NCI-H2171 treated with DMSO at 0.1 percent for 48 hours (cell line): ENCODE measurements at regions not wholly inside any gene's neighbourhood (a gene's known extent, or its start where the extent isn't known, plus 50 kb on each side); places are given as distances from the start of the nearest gene placed in this dataset.

Experiments
- DNase-seq: peaks from one replicate; lab custom pipeline; 2025; lab: John Stamatoyannopoulos, UW

DNA sequence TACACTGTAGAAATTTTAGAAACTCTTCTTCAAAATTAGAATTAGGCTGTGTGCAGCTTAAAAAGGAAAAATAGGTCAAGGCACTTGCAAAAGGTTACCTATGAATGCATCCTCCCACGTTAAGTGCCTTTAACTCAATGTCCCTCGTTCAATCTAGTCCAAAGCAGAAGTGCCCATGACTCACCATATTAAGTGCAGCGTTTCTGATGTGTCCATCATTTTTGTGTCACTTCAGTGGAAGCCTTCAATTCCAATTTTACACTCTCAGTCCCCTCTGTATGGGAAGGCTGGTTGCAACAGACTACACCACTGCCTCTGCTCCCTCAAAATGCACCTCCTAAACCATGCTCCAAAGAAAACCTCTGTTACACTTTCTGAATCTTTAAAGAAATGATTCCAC is 53.4 kb downstream of the FOXB1 start:
- no peak for DNase-seq

DNA sequence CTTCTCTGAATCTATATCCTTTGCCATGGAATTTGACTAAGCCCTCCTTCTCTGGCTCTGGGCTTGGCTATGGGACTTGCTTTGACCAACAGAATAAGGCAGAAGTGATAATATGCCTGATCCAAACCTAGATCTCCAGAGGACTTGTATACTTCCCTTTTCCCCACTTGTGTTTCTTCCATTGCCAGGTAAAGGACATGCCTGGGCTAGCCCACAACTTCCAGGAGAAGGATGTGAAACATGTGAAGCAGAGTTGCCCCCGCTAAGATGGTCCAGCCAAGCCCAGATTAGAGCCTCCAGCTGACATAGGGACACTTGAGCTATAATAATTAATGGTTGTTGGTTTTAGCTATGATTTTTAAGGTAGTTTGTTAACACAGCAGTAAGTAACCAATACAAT is 55.1 kb downstream of the FOXB1 start:
- DNase-seq, result no peak

DNA sequence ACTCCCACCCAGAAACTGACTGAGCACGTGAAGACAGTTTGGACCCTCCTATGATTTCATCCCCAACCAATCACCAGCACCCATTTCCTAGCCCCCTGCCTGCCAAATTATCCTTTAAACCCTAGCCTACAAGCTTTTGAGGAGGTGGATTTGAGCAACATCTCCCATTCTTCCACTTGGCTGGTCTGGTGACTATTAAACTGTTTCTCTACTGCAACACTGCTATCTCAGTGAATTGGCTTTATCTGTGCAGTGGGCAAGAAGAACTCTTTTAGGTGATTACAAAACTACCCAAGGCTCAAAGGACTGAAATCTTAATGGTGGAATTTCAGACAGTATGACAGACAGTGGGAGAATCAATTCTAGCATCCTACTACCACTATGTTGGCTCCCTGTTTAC is 57.6 kb downstream of the FOXB1 start:
- no peak for DNase-seq

DNA sequence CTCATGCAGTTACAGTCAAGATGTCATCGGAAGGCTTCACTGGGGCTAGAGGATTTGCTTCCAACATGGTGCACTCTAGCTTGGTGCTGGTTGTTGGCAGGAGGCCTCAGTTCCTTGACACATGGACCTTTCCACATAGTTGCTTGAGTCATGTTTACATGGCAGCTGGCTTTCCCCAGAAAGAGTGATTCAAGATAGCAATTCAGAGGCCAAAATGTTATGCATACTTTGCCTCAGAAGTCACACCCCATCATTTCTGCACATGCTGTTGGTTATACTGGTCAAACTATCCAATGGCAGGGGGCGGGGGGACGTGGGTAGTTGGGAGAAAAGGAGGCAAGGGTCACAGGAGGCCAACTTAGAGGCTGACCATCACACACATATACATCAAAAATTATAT is 58.7 kb downstream of the FOXB1 start:
- DNase-seq, result no peak

DNA sequence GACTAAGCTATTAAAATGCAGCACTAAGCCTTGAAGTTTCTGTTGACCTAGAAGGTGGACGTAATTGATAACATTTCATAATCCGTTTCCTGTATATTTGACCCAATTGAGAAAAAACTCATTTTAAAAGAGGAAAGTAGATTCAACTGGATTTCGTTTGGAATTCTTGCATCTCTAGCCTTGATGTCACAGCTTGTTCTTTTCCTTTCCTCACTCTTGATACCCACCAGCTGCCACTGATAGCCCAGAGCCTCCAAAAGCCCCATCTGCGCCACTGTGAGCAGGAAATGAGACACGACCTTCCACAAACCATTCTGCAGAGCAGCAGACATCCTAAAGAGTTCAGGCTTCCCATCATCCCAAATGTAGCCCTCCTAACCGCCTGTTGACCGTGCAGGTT is 61.8 kb downstream of the FOXB1 start:
- no peak for DNase-seq

DNA sequence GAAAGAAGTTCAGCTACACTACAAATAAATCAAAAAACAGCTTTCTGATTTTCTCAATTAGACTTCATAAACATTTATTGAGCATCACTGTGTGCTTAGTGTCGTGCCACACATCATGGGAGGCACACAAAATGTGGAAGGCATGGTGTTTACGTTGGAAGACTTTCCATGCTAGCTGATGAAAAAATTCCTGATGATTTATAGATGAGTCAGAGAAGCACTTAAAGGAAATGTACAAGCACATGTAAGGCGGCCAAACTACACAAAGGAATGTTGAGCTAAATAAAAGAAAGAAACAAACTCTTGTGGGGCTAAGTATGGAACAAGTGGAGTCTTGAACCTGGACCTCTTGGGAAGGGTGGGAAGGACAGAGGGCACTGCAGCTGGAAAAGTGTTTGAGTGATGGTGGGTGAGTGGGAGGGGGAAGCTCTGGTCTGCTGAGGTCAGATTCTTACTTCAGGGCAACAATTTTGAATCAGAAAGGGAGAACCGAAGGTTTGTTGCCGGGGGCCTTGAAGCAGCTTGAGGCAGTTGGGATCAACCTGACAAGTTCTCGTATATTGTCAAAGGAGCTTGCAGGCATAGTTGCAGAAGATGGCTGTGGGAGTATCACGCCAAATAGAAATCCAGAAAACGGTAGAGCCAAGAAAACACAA is 66.9 kb downstream of the FOXB1 start:
- DNase-seq, result no peak

DNA sequence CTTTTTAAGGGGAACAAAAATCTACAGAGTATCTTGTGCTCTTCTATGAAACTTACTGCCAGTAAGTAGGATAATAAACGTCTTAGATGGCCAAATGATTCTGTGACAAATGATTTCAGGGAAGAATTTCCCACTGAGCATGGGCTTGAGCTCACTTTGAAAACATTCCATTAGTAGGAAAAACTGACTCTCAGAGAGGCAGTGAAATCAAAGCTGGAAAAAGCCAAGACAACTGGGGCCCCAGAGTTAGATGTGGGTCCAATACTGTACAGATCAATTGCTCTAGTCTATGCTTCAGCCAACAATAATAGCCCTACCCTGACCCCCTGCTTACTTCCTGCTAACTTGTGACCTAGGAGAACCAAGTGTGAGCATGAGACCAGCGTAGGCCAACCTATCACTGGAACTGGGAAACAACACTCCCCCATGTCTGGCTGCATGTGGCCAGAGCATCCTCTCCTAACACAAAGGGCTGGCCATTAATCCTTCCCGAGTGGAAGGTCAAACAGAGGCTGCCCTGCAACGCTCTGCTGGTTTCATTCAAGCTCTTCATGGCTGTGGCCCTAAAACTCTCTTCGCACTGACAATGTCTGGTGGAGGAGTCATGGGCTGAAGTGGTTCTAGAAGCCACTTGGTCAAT is 68.8 kb downstream of the FOXB1 start:
- DNase-seq, result no peak

DNA sequence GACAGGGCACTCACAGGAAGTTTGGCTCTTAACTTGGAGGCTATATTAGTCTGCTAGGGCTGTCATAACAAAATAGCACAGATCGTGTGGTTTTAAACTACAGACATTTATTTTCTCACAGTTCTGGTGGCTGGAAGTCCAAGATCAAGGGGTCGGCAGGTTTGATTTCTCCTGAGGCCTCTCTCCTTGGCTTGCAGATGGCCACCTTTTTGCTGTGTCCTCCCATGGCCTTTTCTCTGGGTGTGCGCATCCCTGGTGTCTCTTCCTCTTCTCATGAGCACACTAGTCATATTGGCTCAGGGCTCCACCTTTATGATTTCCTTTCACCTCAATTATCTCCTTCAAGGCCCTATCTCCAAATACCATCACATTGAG is 69.3 kb downstream of the FOXB1 start:
- no peak for DNase-seq

DNA sequence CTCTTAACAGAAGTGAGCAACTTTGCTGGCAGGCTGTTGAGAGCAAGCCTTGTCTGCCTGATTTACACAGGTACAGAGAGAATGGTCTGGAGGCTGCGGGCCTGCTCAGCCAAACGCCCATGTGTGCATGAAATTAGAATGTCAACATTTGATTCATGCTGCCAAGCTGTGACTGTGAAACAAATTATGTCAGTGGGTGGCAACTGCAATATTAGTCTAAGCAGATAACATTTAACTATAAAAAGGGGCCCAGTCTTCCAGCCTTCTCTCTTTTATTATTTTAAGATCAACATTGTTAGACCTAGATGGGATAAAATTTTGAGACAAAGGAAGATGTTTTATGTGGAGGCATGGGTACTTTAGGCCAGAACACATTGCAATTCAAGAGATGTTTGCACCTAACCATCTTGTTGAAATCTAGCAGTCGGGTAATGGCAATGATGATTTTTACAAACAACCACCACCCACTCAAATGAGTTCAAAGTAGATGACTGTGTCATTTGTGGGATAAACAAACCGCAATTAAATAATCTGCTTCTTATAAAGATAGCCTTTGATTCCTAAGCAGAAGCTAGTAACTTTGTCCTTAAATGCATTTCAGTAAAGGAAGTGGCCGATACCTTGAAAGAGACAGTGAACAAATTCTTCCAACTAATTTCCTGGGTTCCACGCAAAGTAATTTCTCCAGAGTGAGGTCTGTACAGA is 70.2 kb downstream of the FOXB1 start:
- DNase-seq, result no peak

DNA sequence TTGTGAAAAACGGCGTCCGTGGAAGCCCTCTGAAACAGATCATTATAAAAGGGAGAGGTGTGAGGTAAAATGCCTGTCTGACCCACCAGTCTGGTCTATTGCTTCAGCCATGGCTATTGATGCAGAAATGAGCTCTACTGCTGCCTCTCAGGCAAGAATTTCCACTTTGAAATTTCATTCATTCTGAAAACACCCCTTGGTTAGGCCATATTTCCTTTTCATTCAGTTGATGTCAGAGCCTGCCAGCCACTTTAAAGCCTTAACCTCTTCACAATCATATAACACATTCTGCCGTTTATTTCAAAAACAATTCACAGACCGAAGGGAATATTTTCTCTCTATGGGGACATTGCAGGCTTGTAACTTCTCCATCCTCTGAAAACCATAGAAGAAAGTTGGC is 71.9 kb downstream of the FOXB1 start:
- DNase-seq, result no peak

DNA sequence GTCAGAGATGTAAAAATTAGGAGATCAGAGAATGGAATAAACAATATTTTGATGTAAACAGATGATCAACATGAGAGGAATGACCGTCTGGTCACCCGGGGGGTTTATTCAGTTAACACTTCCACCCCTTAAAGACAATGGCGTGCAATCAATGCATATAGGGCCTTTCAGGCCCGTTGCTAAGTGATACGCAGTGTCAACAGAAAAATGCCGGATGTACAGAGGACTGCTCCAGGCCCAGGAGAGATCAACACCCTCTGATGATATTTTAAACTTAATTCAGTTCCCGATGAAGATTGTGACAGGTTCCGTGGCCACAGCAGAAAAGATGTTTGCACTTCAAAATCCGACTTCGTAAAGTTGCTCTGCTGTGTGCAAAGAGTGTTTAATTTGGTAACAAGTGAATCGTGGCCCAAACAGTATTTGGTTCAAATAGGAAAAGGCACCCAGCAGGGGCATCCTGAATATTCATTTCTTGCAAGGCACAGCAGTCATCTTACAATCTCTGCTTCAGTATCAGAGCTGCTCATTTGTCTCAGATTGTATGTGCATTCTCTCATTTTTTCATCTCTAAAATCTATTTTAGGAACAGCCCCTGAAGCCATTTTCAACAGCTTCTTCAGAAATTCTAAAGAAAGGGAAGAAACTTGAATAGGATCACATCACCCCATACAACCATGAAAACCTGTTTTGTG is 72.6 kb downstream of the FOXB1 start:
- DNase-seq, result no peak

DNA sequence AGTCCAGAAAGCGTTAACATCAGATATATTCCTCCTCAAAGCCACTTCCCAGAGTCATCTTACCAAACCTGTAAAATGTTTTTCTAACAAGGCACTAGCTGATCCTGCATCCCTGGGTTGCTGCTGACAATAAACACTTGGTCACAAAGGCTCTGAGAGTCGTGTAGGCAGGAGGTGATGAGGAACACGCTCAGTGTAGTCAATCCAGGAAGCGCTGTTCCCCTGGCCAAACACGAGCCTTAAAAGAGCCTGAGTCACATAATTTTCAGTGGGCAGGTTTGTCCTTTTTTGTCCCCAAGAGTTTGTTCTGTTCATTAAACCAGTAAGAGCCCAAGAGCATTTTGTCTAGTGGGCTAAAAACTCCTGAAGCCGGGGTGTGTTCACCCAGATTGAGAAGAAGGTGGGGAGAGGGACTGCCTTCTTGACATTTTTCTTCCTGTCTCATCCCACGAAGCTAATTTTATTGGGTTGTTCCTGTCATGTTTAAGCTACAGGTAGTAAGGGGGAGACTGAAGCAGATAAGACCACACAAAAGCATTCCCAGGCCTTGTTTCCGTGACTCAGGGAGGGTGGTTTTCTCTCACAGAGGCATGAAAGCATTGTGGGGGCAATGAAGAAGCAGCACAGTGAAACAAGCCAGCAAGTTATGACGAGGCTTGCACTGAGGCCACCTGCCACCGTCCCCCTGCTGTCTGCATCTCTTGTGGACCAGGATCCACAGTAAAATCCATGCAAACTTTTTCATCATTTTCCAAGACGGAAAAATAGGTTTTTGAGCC is 73.7 kb downstream of the FOXB1 start:
- DNase-seq, result no peak

DNA sequence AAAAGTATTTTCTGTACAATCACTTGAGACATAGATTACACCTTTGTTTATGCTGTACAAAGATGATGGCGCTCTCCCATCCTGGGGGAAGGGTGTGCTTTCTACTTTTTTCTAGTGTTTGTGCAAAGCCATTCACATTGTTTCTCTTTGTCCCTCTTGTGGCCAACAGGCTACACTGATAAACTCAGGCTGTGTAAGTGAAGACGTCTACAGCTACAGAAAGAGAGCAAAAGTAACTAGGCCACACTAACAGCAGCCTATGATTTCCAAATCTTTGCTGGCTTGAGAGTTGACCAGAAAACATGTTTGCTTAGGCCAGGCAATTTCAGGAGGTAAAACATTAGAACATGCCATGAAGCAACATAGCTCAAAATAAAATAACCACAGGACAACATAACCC is 75.1 kb downstream of the FOXB1 start:
- DNase-seq, result no peak

DNA sequence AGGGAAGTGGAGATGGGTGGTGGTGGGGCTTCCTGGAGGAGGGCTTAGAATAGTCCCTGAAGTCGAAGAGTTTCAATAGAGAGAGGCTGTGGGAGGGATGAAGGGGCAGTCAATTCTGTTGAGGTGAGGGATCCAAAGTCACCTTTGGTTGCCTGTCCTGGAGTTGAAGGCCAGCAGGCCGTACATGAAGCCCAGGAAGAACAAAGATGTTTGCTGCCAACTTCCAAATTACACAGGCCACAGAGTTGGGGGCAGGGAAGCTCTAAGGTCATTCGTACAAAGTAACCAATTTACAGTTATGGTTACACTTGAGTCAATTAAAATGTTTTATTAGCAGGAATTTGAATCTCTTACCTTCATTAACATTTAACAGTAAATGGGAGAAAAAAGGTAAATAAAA is 77.9 kb downstream of the FOXB1 start:
- no peak for DNase-seq

DNA sequence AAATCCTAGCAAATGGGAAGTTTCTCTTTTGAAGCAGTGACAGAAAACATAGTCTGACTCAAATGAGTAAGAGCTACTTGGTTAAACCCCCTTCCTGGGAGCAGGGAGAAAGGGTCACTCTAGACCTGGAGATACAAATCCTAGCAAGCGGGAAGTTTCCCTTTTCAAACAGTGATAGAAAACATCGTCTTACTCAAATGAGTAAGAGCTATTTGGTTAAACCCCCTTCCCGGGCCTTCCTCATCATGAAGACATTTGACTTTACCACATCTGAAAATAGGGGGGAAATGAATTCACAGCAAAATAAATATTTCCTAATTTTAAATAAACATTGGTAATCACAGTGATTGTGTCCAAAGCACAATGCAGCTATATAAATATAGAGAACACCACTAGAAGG is 79.2 kb downstream of the FOXB1 start:
- DNase-seq, result no peak

DNA sequence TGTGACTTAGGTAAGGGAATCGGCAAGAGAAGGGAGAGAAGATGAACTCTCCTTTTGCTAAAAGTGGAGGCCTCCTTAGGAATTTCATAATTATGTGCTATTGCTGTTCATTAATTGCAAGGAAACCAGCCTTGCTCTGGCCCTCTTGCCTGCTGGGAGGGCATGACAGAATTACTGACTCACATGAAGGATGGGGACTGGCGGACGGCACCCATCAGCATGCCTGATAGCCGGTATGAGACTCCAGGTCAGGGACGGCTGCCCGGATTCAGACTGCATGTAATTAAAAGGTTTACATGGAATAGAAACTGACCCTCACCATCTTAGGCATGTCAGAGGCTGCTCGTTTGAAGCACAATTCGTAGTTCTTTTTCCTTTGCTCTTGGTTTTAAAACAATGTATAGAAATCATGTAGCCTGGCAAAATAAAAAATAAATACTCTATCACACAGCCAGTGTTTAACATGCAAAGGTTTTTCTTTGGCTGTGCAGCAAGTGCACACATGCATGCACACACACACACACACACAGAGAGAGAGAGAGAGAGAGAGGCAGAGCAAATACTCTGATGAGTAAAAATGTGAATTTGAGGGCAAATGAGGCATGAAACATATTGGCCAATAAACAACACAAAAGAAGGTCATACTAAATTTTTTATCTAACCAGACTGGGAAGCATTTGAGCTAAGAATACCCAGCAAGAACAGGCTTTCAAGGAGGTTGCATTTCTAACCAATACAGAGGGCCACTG is 82.7 kb downstream of the FOXB1 start:
- DNase-seq, result no peak

DNA sequence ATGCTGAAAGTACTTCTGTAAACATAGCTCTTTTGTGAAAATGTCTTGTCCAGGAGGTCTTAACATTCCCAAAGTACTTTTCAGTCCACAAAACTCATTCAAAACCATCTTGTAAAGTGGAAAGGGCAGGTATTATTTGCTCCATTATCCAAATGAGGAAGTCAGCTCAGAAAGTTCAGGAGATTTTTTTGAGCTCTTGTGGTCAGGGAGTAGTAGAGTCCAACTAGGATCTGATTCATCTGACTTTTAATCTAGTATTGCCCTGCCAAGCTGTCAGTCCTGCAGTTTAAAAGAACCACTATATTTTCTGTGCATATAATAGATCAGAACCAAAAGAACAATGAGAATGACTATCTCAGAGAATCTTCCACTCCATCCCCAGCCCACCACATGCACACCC is 83.5 kb downstream of the FOXB1 start:
- no peak for DNase-seq

DNA sequence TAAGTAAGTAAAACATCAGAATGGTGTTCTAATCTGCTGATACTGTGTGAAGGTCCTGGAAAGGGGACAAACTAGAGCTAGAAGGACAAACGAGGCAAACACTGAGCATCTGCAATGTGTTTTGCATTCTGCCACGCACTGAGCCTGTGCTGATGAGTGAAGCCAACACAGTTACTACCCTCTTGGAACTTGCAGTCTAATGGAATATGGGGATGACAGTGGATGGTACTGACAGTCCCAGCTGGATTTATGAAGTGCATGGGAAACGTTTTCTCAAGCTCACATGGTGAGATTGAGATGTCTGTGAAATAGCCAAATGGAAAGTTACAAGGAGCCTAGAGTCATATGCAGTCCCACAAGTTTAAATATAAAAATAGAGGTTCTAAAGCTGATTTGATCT is 86.6 kb downstream of the FOXB1 start:
- DNase-seq, result no peak

DNA sequence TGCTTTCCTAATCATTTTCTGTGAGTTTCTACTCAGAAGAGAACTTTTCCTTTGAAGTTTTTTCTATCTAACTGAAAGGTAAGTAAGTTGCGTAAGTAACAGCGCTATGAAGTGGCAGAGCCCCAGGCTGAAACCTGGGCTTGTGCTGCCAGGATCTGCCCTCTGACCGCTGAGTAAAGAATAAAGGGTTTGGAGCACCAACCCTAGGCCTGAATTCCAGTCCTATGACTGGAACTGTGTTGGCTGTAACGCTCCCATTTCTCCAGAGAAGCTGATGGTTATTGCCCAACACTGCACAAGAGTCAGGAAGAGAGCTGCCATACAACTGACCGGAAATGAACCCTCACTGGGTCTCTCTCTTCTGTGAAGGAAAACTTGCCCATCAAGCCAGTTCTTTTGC is 87.0 kb downstream of the FOXB1 start:
- no peak for DNase-seq

DNA sequence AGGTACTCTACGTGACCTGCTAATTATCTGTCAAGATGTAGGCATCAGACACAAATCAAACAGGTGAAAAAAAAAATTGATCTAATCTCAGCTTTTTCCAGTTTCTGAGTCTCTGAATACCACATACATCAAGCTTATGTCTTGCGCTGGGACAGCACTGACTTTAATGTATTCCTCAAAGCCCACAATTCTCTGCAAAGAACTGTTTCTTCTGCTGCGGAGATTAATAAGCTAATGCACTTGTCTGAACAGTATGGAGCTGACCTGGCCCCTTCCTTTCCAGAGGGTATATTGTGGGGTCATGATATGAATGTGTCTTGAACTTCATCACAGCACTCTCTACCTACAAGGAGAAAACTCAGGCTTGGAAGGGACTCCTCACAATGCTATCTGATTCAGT is 87.8 kb downstream of the FOXB1 start:
- DNase-seq, result no peak

DNA sequence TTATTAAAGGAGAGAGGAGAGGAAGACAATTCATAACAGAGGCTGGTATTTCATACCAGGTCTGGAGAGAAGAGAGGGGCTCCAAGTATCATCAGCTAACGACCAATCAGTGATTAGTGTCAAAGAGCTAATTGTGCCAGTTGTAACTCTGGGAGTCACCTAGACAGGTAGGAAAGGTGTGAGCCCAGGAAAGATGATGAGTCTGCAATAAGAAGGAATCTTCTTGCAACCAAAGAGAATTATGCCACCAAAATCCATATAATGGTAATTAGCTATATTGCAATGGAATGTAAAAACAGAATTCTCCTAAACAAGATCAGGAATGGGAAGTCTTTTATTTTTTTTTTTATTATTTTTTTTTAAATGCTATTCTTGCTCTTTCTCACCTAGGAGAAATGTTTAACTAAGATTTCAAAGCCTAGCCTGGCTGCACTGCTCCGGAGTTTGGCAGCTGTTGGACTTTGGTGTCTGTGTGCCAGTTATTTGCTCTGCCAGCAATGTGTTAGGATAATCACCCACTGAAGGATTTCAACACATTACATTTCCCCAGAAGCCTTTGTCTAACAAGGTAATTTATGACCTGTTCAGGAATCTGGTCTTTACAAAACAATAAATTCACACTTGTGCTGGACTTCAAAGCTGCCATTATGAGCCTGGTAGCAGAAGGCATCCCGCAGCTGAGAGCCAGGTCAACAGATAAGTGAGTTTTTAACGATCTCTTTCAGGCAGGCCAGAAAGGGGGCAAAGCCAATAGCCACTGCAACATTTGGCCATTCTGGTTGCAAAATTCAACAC is 89.4 kb downstream of the FOXB1 start:
- DNase-seq, result no peak
